Superior temporal gyrus (tissue), 1 donor: ENCODE measurements at regions not wholly inside any gene's neighbourhood (a gene's known extent, or its start where the extent isn't known, plus 50 kb on each side); places are given as distances from the start of the nearest gene placed in this dataset.
"Not testable (repeated sequence)": the region's sequence is repeated elsewhere in the genome, so short reads cannot be mapped to it uniquely, and the experiment has no call there.

ENCODE experiments used
- DNase-seq: peaks from one replicate; pipeline ENCODE4 v3.0.0-alpha.2; 2016; ENCODE audit errors: extremely low spot score

GRCh38 chr4:187332141-187332540, 608.5 kb upstream of the FAT1 start:
- no peak for DNase-seq

- no peak for DNase-seq
Measured at GRCh38 chr4:187333151-187333550, 609.5 kb upstream of the FAT1 start.

GRCh38 chr4:187335339-187335738, 611.7 kb upstream of the FAT1 start:
- no peak for DNase-seq

GRCh38 chr4:187354740-187355139, 631.1 kb upstream of the FAT1 start:
- DNase-seq = no peak

GRCh38 chr4:187357045-187357643, 633.5 kb upstream of the FAT1 start:
- no peak for DNase-seq

GRCh38 chr4:187357821-187358220, 634.2 kb upstream of the FAT1 start:
- DNase-seq = no peak

GRCh38 chr4:187362937-187363857, 632.4 kb upstream of the ZFP42 start:
- DNase-seq = no peak

- DNase-seq = no peak
Measured at GRCh38 chr4:187364401-187364800, 631.2 kb upstream of the ZFP42 start.

- no peak for DNase-seq
Measured at GRCh38 chr4:187364851-187365250, 630.7 kb upstream of the ZFP42 start.

- no peak for DNase-seq
Measured at GRCh38 chr4:187366530-187366929, 629.0 kb upstream of the ZFP42 start.

GRCh38 chr4:187370918-187371317, 624.7 kb upstream of the ZFP42 start:
- DNase-seq = no peak

- DNase-seq = no peak
Measured at GRCh38 chr4:187378441-187378840, 617.1 kb upstream of the ZFP42 start.

- DNase-seq = no peak
Measured at GRCh38 chr4:187380181-187380581, 615.4 kb upstream of the ZFP42 start.

- no peak for DNase-seq
Measured at GRCh38 chr4:187383181-187383580, 612.4 kb upstream of the ZFP42 start.

- DNase-seq = no peak
Measured at GRCh38 chr4:187387739-187388138, 607.8 kb upstream of the ZFP42 start.

- DNase-seq = no peak
Measured at GRCh38 chr4:187389420-187389819, 606.2 kb upstream of the ZFP42 start.

GRCh38 chr4:187390646-187391045, 604.9 kb upstream of the ZFP42 start:
- DNase-seq = no peak

- DNase-seq = no peak
Measured at GRCh38 chr4:187393531-187394344, 601.8 kb upstream of the ZFP42 start.

GRCh38 chr4:187396106-187396505, 599.5 kb upstream of the ZFP42 start:
- no peak for DNase-seq

GRCh38 chr4:187408447-187408846, 587.1 kb upstream of the ZFP42 start:
- not testable (repeated sequence) for DNase-seq

GRCh38 chr4:187413564-187414358, 581.8 kb upstream of the ZFP42 start:
- no peak for DNase-seq

GRCh38 chr4:187414716-187415115, 580.9 kb upstream of the ZFP42 start:
- DNase-seq = no peak
